Pancreas (tissue), 10 donors: ENCODE measurements at regions not wholly inside any gene's neighbourhood (a gene's known extent, or its start where the extent isn't known, plus 50 kb on each side); places are given as distances from the start of the nearest gene placed in this dataset.

Source experiments
- ATAC-seq, 4 donors: fragments of 200-7000 bp; cut with Tn5 transposase; one replicate each; pipeline versions ENCODE4 v1.8.0 to v1.9.1; 2020; ENCODE audit warnings: mild to moderate bottlenecking in 4 of 4, moderate library complexity in 4 of 4
- DNase-seq, 6 donors: peaks; one replicate each; pipeline ENCODE4 v3.0.0-alpha.2; 2020
- FAIRE-seq: peaks from 2 replicates; lab custom pipeline; 2012; peaks lifted over from hg19 to GRCh38; lab: Jason Lieb, UNC
- H3K27ac ChIP-seq, 4 donors: fragments of 200-600 bp; sonication (generic); 1 replicate in 3 of 4; 2 replicates in 1 of 4; pipeline versions ENCODE4 v1.5.0 to v1.8.0; 2020
- H3K27me3 ChIP-seq, 4 donors: fragments of 200-600 bp; one replicate each; pipeline ENCODE4 v1.8.0; 2021
- H3K36me3 ChIP-seq, 3 donors: fragments of 200-600 bp; sonication (generic) in 1 of 3; one replicate each; pipeline versions ENCODE4 v1.5.0 to v1.8.0; 2020 to 2021
- H3K4me1 ChIP-seq, 3 donors: fragments of 200-600 bp; one replicate each; pipeline ENCODE4 v1.8.0; 2021
- H3K4me3 ChIP-seq, 4 donors: fragments of 200-600 bp; sonication (generic) in 2 of 4; one replicate each; pipeline versions ENCODE4 v1.5.0 to v1.8.0; 2020 to 2021
- H3K9me3 ChIP-seq, 4 donors: fragments of 200-600 bp; one replicate each; pipeline ENCODE4 v1.8.0; 2021
- WGBS, 2 donors: extraction: QIAGEN DNeasy Blood & Tissue Kit; methylation state at CpG; one replicate each; pipeline ENCODE4 v1.1.7; 2013; 5-methylcytosine and 5-hydroxymethylcytosine counted together
- intact Hi-C, 3 donors: fragments of 100-400 bp; cut with DNase I; formaldehyde crosslinking; loops; one replicate each; pipeline versions ENCODE4 v1.11.1 to v1.14.2; 2022
- TF ChIP-seq, protein P1 (sequence below), 4 donors: fragments of 200-600 bp; sonication (generic) in 3 of 4; IDR thresholded peaks; one replicate each; pipeline versions ENCODE4 v1.5.0 to v1.8.0; 2021; ENCODE audit warnings: antibody characterized with exemption in 4 of 4
- donor health status: healthy with polysubstance abuse.
- donor health status: DM: no; HTN: no; CAD: no; lungs with moderate emphysema.
- donor health status: DM: no; HTN: no; CAD: no.
- donor health status: control.
- donor health status: control.
- donor health status: Bipolar disorder and iron deficiency.
- donor health status: DM: yes; HTN: yes; CAD: no.
- donor health status: DM: no; HTN: no; CAD: no.
- donor health status: DM: no; HTN: no; CAD: no.
- donor health status: DM: yes; HTN: yes; CAD: no.

DNA sequence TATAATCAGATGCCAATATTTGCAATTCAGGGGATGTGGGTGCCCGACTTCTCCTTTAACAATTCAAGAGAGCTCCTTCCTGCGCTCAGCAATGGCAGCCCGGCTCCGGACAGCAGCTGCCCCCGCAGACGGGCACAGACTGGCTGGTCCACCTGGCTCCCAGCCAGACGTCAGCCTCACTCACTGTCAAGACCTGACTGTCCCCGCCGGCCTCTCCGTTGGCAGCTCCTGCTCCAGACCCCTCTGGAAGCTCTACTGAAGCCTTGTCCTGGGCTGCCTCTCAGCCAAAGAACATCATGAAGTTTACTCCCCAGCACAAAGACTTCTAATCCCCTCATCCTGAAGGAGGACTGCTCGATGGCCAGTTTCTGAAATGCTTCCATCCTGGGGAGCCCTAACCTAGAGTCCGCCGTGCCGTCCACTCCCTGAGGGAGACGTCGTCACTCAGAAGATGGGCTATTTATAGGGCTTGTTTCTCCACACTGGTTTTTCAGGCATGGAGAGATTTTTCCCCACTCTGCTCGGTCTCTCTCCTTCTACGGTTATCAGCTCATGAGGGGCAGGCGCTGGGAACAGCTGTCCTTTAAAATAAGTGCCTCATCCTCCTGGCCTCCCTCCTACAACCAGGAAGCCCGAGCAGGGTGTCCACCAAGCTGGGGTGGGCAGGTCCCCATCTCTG is 126.2 kb downstream of the RFLNA start:
- Histone ChIP-seq H3K27me3 (no peaks in the 10 kb centered on the region), H3K4me3 (no peak overlapping the region), H3K9me3 (no peaks in the 10 kb centered on the region), H3K27ac (peak overlapping the region in 3 of 4 donors; percentile 74 to 93 (median 90)), H3K4me1 (peaks cover 10 to 14% (median 13%) of the 10 kb centered on the region in 3 donors), H3K36me3 (peaks cover 0 to 20% (median 13%) of the 10 kb centered on the region in 3 donors)
- 89 to 92% methylated on average over 20 of the region's 20 CpGs for WGBS, 2 donors
- FAIRE-seq (no peak), DNase-seq (peak in 1 of 6 donors; percentile 77), ATAC-seq (no peak)
- TF ChIP-seq, protein P1, sequence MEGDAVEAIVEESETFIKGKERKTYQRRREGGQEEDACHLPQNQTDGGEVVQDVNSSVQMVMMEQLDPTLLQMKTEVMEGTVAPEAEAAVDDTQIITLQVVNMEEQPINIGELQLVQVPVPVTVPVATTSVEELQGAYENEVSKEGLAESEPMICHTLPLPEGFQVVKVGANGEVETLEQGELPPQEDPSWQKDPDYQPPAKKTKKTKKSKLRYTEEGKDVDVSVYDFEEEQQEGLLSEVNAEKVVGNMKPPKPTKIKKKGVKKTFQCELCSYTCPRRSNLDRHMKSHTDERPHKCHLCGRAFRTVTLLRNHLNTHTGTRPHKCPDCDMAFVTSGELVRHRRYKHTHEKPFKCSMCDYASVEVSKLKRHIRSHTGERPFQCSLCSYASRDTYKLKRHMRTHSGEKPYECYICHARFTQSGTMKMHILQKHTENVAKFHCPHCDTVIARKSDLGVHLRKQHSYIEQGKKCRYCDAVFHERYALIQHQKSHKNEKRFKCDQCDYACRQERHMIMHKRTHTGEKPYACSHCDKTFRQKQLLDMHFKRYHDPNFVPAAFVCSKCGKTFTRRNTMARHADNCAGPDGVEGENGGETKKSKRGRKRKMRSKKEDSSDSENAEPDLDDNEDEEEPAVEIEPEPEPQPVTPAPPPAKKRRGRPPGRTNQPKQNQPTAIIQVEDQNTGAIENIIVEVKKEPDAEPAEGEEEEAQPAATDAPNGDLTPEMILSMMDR (IDR thresholded peaks at IDR 0.05) = no peak
- intact Hi-C loops = no loop called here

DNA sequence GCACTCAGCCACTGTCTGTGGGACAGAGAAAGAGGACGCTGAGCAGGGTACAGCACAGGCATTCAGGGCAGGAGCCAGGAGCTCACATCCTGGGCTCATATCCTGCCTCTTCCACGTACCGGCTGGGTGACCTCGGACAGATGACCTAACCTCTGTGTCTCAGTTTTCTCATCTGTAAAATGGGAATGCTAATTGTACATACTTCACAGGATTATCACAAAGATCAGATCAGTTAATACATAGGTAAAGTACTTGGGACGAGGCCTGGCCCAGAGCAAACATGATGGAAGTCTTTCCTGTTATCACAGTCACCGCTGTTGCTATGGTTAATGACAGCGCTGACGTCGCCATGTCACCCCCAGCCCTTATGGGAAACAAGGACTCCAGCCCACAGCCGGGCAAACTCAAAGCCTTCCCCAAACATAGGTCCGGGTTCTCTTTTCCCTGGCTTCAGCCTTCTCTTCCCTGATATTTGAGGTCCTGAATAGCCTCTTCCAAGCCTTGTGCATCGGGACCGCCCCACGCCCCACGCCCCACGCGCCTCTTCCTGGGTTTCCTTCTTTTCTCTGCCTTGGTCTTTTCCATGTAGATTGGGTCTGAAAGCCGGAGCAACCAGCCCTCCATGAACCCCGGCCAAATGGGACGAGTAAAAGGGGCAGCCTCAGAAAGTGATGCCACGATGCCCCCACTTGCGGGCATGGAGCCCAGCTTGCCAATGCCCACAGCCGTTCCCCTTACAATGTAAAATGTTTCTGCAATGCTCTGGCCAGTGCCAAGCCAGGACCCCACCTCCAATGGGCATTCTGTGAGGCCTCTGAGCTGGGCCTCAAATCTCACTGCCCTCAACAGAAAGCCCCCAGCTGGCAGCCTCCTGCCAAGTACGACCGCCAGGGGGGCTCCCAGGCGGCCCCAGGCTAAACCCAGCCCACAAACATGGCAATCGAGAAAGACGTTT is 125.4 kb downstream of the RFLNA start:
- Histone ChIP-seq H3K27me3 (no peaks in the 10 kb centered on the region), H3K9me3 (no peaks in the 10 kb centered on the region), H3K4me1 (peaks cover 10 to 14% (median 13%) of the 10 kb centered on the region in 3 donors), H3K36me3 (peaks cover 0 to 13% (median 13%) of the 10 kb centered on the region in 3 donors), H3K4me3 (no peak overlapping the region), H3K27ac (no peak overlapping the region)
- FAIRE-seq = no peak
- intact Hi-C loops = no loop called here
- DNase-seq = peak in 1 of 6 donors; percentile 30
- WGBS, 2 donors = 95 to 96% methylated on average over 28 of the region's 28 CpGs
- TF ChIP-seq, protein P1 (IDR thresholded peaks at IDR 0.05) = no peak
- no peak for ATAC-seq

DNA sequence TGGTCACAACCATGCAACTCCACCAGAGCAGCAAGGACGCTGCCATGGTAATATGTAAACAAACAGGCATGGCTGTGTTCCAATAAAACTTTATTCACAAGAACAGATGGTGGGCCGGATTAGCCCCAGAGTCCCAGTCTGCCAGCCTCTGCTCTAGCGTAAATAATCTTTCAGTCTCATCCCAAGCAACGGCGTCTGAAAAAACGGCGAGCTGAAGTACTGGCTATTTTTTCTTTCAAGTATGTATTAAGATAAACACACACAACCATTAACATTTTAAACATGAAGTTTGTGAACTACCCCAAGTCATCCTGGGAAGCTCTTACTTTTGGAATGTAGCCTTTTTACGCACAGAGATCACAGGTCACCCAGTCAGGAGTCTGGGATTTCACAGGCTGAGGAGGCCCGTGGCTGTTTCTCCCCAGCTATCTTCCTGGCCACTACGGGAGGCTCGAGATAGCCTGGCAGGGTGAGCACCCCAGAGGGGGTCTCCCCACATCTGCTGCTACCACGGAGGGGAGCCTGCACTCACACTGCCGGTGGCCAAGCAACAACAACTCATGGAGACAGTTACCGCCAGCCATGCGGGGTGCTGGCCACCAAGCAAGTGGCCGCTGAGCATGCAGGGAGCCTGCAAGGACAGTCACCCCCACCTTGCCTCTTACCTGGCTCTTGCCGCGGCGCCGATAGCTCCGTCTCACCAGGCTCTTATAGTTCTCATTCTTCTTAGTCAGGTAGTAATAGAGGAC is 124.6 kb downstream of the RFLNA start:
- DNase-seq (peak in 1 of 6 donors; percentile 55), ATAC-seq (no peak), FAIRE-seq (no peak)
- Histone ChIP-seq H3K4me3 (no peak overlapping the region), H3K27me3 (no peaks in the 10 kb centered on the region), H3K27ac (no peak overlapping the region), H3K9me3 (no peaks in the 10 kb centered on the region), H3K4me1 (peaks cover 10 to 14% (median 13%) of the 10 kb centered on the region in 3 donors), H3K36me3 (peaks cover 0 to 13% (median 13%) of the 10 kb centered on the region in 3 donors)
- intact Hi-C loops = no loop called here
- TF ChIP-seq, protein P1 (IDR thresholded peaks at IDR 0.05) = no peak
- 94 to 95% methylated on average over 21 of the region's 21 CpGs for WGBS, 2 donors

DNA sequence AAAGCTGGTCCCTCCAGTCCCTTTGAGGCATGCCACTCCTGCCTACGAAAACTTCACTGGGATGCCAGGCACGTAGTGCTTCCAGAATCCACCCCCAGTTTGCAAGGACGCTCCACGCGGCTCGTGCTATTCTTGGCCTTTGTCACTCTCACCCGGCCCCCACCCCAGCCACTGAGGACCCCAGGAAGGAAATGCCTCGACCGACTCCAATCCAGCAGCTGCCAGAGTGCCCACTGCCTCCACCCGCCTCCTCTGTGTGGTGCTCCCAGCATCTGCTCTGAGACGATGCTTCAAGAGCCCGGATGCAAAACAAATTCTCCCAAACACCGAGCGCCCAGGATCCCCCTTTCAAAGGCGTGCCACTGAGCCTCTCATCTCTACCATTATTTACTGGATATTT is 123.9 kb downstream of the RFLNA start:
- FAIRE-seq (no peak), ATAC-seq (no peak), DNase-seq (peak in 1 of 6 donors; percentile 38)
- no peaks in the 10 kb centered on the region for H3K9me3 ChIP-seq
- TF ChIP-seq, protein P1 (IDR thresholded peaks at IDR 0.05) = no peak
- intact Hi-C loops = no loop called here
- no peak overlapping the region for H3K27ac ChIP-seq
- no peak overlapping the region for H3K4me3 ChIP-seq
- no peaks in the 10 kb centered on the region for H3K27me3 ChIP-seq
- H3K36me3 ChIP-seq = peaks cover 0 to 13% (median 13%) of the 10 kb centered on the region in 3 donors
- 90 to 91% methylated on average over 15 of the region's 15 CpGs for WGBS, 2 donors
- peaks cover 7 to 10% (median 7%) of the 10 kb centered on the region in 3 donors for H3K4me1 ChIP-seq
